Activated CD8-positive, alpha-beta T cell treated with anti-CD3 and anti-CD28 coated beads for 36 hours (primary cell): ENCODE measurements at regions not wholly inside any gene's neighbourhood (a gene's known extent, or its start where the extent isn't known, plus 50 kb on each side); places are given as distances from the start of the nearest gene placed in this dataset.

Experiments
- ATAC-seq: fragments of 200-7000 bp; cut with Tn5 transposase; one replicate; pipeline ENCODE4 v1.10.0; 2021; ENCODE audit warnings: mild to moderate bottlenecking, moderate library complexity
- CTCF ChIA-PET: fragments of 350-600 bp; sonication (Branson Sonifier 250); formaldehyde crosslinking; loops from one replicate; lab custom pipeline; 2021; ENCODE audit warnings: antibody characterized with exemption; lab: Charles Lee
- POLR2A ChIA-PET: fragments of 350-600 bp; sonication (Branson Sonifier 250); formaldehyde crosslinking; loops from one replicate; lab custom pipeline; 2021; ENCODE audit warnings: antibody characterized with exemption; lab: Charles Lee
- DNase-seq: peaks from one replicate; pipeline ENCODE4 v3.0.0-alpha.2; 2020
- H3K27ac Mint-ChIP-seq: one replicate; pipeline ENCODE4 v1.8.0; 2021; ENCODE audit warnings: mild to moderate bottlenecking, mixed read lengths
- H3K27me3 Mint-ChIP-seq: one replicate; pipeline ENCODE4 v1.8.0; 2021; ENCODE audit warnings: mixed read lengths
- H3K36me3 Mint-ChIP-seq: one replicate; pipeline ENCODE4 v1.8.0; 2021; ENCODE audit warnings: low read depth, mixed read lengths
- H3K4me1 Mint-ChIP-seq: one replicate; pipeline ENCODE4 v1.8.0; 2021; ENCODE audit warnings: low read depth, mixed read lengths
- H3K4me3 Mint-ChIP-seq: one replicate; pipeline ENCODE4 v1.8.0; 2021; ENCODE audit warnings: mild to moderate bottlenecking, moderate library complexity, mixed read lengths
- H3K9me3 Mint-ChIP-seq: one replicate; pipeline ENCODE4 v1.8.0; 2021; ENCODE audit warnings: mixed read lengths
- intact Hi-C: fragments of 100-400 bp; cut with micrococcal nuclease; formaldehyde crosslinking; loops from one replicate; pipeline ENCODE4 v1.10.0; 2022
- TF ChIP-seq, protein P1 (sequence below): fragments of 200-600 bp; IDR thresholded peaks from one replicate; pipeline ENCODE4 v1.8.0; 2022; ENCODE audit warnings: antibody characterized with exemption, mild to moderate bottlenecking

DNA sequence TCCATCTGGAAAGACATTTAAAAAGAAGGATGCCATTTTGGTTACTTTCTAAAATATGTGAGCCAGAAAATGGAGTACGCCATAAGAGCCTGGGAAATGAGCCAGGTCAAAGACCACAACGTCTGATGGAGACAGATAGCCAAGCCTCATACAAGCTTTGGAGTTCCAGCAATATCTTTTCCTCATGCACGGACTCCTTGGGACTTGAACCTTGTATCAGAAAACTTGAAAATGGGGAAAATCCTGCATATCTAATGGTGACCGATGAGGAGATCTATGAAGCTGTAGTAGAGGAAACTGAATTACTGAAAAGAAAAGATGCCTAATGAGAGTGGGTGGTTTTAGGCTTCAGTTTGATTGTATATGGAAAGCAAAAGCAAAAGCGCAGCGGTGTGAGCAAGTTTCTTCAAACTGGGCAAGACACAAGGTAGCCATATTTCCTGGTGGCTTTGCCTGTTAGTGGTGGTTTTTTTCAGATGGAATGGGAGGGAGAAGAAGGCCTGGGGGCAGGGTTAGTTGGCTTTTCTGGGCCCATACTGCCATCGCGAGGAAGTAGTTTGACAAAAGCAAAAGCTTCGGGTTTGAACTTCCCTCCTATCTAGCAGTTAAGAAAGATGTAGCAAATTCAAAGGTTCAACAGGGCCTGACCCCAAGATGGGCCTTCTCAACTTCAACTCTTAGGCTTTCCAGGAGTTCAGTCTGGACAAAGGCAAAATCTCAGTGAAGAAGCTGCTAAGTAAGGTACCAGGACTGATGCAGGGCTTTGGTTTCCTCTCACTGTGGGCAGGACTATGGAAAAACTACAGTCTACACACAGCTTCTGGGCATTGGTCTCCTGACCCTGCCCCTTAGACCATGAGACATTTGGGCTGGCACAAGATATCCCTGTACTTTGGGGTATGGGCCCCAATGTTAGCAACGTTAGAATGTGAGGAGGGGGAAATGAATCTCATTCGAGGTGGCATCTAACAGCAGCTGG is 210.0 kb upstream of the STK26 start:
- Mint-ChIP-seq H3K36me3 (peaks cover 4% of the 10 kb centered on the region), H3K27me3 (no peaks in the 10 kb centered on the region), H3K4me1 (peaks cover 22% of the 10 kb centered on the region), H3K27ac (peak overlapping the region; percentile 91), H3K9me3 (no peaks in the 10 kb centered on the region), H3K4me3 (peak overlapping the region; percentile 69)
- TF ChIP-seq, protein P1, sequence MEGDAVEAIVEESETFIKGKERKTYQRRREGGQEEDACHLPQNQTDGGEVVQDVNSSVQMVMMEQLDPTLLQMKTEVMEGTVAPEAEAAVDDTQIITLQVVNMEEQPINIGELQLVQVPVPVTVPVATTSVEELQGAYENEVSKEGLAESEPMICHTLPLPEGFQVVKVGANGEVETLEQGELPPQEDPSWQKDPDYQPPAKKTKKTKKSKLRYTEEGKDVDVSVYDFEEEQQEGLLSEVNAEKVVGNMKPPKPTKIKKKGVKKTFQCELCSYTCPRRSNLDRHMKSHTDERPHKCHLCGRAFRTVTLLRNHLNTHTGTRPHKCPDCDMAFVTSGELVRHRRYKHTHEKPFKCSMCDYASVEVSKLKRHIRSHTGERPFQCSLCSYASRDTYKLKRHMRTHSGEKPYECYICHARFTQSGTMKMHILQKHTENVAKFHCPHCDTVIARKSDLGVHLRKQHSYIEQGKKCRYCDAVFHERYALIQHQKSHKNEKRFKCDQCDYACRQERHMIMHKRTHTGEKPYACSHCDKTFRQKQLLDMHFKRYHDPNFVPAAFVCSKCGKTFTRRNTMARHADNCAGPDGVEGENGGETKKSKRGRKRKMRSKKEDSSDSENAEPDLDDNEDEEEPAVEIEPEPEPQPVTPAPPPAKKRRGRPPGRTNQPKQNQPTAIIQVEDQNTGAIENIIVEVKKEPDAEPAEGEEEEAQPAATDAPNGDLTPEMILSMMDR = peak; percentile 39
- DNase-seq = peak; percentile 70
- peak; percentile 90 for ATAC-seq
- intact Hi-C loops = no loop called here
- CTCF ChIA-PET = interaction anchor here (0.9 to 1.9 kb wide), 3 partner anchors 10 to 15 kb away, joined by 3 to 7 read pairs (median 6); no protein-coding TSS in a partner anchor
- POLR2A ChIA-PET = interaction anchor here (0.5 to 1.7 kb wide), 4 partner anchors 12 to 210 kb away, joined by 3 read pairs; no protein-coding TSS in a partner anchor

DNA sequence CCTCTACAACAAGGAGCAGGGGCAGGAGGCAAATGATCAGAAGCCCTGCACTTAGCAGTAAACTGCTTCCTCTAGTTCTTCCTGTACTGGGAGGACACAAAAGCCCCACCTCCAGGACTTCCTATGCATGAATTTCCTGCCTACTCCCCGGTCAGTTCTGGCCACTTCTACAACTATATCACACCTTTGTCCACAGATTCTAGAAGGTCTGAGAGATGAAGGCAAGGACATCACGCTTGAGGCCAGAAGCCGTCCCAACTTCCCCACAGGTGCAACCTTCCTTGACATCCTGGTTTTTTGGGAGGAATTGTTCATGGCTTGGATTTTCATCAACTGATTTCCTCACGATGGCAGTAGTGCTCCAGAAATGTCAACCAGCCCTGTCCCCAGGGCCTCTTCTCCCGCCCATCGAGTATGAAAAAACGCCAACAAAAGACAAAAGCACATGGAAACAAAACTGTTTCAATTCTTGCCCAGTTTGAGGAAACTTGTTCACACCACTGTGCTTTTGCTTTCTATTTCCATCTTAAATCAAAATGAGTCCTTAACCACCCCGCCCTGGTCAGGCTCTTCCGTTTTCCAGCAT is 206.5 kb upstream of the STK26 start:
- CTCF ChIA-PET = interaction anchor here (1.5 kb wide), 1 partner anchor 797 kb away, joined by 3 read pairs; no protein-coding TSS in a partner anchor
- H3K4me1 Mint-ChIP-seq = peaks cover 30% of the 10 kb centered on the region
- peaks cover 4% of the 10 kb centered on the region for H3K36me3 Mint-ChIP-seq
- intact Hi-C loops = no loop called here
- no peaks in the 10 kb centered on the region for H3K9me3 Mint-ChIP-seq
- DNase-seq (peak; percentile 58), ATAC-seq (no peak)
- TF ChIP-seq, protein P1 = no peak
- POLR2A ChIA-PET = no interaction called here
- H3K4me3 Mint-ChIP-seq = peak overlapping the region; percentile 24
- H3K27ac Mint-ChIP-seq = peak overlapping the region; percentile 69
- no peaks in the 10 kb centered on the region for H3K27me3 Mint-ChIP-seq

GRCh38 chrX:131818297-131818936 is 204.7 kb upstream of the STK26 start:
- peak overlapping the region; percentile 49 for H3K27ac Mint-ChIP-seq
- DNase-seq (no peak), ATAC-seq (peak; percentile 47)
- TF ChIP-seq, protein P1 = no peak
- intact Hi-C loops = no loop called here
- no peak overlapping the region for H3K4me3 Mint-ChIP-seq
- H3K27me3 Mint-ChIP-seq = no peaks in the 10 kb centered on the region
- peaks cover 23% of the 10 kb centered on the region for H3K4me1 Mint-ChIP-seq
- ChIA-PET POLR2A (no interaction called here), CTCF (interaction anchor here (1.1 kb wide), 1 partner anchor 9 kb away, joined by 3 read pairs; no protein-coding TSS in a partner anchor)
- H3K36me3 Mint-ChIP-seq = peaks cover 4% of the 10 kb centered on the region
- no peaks in the 10 kb centered on the region for H3K9me3 Mint-ChIP-seq

GRCh38 chrX:131821945-131822622 is 201.0 kb upstream of the STK26 start:
- no peak for ATAC-seq
- Mint-ChIP-seq H3K27ac (no peak overlapping the region), H3K36me3 (peaks cover 2% of the 10 kb centered on the region), H3K4me1 (peaks cover 12% of the 10 kb centered on the region), H3K27me3 (no peaks in the 10 kb centered on the region), H3K9me3 (no peaks in the 10 kb centered on the region), H3K4me3 (no peak overlapping the region)
- CTCF ChIA-PET = interaction anchor here (1.0 kb wide), 1 partner anchor 9 kb away, joined by 3 read pairs; no protein-coding TSS in a partner anchor
- TF ChIP-seq, protein P1 = no peak
- POLR2A ChIA-PET = no interaction called here
- intact Hi-C loops = no loop called here
- no peak for DNase-seq
